ENCODE measurements at regions not wholly inside any gene's neighbourhood (a gene's known extent, or its start where the extent isn't known, plus 50 kb on each side); places are given as distances from the start of the nearest gene placed in this dataset.

DNA sequence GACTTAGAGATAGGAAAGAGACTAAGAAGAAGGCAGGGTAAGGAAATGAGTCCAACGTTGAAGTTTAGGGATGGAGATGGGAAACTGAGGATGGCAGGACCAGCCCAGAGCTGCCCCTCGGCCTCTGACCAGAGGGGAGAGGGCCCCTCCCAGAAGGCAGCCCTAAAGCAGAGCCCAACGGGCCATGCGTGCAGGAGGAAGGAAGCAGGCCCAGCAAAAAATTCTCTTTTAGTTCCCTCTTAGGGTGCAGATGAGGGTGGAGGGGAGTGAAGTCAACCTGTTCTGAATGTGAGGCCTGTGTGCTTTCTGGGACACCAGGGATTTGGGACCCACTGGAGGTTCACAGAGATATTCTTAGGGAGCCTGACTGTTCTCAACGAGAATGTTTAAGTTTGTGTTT lies 225.4 kb downstream of the RHOU start:
- TF ChIP-seq, protein P1, sequence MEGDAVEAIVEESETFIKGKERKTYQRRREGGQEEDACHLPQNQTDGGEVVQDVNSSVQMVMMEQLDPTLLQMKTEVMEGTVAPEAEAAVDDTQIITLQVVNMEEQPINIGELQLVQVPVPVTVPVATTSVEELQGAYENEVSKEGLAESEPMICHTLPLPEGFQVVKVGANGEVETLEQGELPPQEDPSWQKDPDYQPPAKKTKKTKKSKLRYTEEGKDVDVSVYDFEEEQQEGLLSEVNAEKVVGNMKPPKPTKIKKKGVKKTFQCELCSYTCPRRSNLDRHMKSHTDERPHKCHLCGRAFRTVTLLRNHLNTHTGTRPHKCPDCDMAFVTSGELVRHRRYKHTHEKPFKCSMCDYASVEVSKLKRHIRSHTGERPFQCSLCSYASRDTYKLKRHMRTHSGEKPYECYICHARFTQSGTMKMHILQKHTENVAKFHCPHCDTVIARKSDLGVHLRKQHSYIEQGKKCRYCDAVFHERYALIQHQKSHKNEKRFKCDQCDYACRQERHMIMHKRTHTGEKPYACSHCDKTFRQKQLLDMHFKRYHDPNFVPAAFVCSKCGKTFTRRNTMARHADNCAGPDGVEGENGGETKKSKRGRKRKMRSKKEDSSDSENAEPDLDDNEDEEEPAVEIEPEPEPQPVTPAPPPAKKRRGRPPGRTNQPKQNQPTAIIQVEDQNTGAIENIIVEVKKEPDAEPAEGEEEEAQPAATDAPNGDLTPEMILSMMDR (IDR thresholded peaks at IDR 0.05), result no peak
- no peak for TF ChIP-seq POLR2A (IDR thresholded peaks at IDR 0.05)

Measured in Peyer's patch (tissue), 4 donors.